Stomach (tissue), 4 donors: ENCODE measurements at regions not wholly inside any gene's neighbourhood (a gene's known extent, or its start where the extent isn't known, plus 50 kb on each side); places are given as distances from the start of the nearest gene placed in this dataset.

ENCODE experiments used
- EP300 ChIP-seq: sonication (generic); formaldehyde crosslinking; IDR thresholded peaks from one replicate; pipeline ENCODE4 v1.6.1; 2017; ENCODE audit warnings: antibody characterized with exemption
- TF ChIP-seq, protein P1 (sequence below), 7 experiments: fragments of 450-650 bp in 4 of 7; fragments of 200-600 bp in 3 of 7; sonication (generic) in 3 of 7; IDR thresholded peaks; one replicate each; pipeline ENCODE4 v1.5.1; 2016 to 2019; ENCODE audit warnings: antibody characterized with exemption in 7 of 7, control low read depth in 2 of 7, mild to moderate bottlenecking in 1 of 7

DNA sequence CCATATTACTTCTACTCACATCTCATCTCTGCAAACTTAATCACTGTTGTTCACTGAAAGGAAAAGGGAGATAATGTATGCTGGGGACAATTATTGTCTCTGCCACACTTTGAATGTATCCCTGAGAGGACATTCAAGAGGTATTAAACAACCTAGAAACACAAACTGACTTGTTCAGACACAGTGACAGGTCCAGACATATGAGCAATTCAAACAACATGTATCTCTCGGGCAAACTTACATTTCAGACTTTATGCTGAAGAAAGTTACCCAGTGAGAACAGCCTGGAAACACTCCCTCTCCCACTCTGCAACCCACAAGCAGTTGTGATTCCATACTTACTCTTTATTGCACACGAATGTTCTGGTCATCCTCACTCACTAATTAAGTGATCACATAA lies 968.7 kb upstream of the SLC10A2 start:
- TF ChIP-seq, protein P1, sequence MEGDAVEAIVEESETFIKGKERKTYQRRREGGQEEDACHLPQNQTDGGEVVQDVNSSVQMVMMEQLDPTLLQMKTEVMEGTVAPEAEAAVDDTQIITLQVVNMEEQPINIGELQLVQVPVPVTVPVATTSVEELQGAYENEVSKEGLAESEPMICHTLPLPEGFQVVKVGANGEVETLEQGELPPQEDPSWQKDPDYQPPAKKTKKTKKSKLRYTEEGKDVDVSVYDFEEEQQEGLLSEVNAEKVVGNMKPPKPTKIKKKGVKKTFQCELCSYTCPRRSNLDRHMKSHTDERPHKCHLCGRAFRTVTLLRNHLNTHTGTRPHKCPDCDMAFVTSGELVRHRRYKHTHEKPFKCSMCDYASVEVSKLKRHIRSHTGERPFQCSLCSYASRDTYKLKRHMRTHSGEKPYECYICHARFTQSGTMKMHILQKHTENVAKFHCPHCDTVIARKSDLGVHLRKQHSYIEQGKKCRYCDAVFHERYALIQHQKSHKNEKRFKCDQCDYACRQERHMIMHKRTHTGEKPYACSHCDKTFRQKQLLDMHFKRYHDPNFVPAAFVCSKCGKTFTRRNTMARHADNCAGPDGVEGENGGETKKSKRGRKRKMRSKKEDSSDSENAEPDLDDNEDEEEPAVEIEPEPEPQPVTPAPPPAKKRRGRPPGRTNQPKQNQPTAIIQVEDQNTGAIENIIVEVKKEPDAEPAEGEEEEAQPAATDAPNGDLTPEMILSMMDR (IDR thresholded peaks at IDR 0.05), result no peak
- no peak for TF ChIP-seq EP300
